GM19099 (cell line): ENCODE measurements at regions not wholly inside any gene's neighbourhood (a gene's known extent, or its start where the extent isn't known, plus 50 kb on each side); places are given as distances from the start of the nearest gene placed in this dataset.

Source experiments
- POLR2A ChIP-seq: IDR thresholded peaks from 3 replicates; pipeline ENCODE4 v1.6.1; 2011; ENCODE audit warnings: low read depth; ENCODE audit not compliant: insufficient read length; ENCODE audit errors: extremely low read depth

DNA sequence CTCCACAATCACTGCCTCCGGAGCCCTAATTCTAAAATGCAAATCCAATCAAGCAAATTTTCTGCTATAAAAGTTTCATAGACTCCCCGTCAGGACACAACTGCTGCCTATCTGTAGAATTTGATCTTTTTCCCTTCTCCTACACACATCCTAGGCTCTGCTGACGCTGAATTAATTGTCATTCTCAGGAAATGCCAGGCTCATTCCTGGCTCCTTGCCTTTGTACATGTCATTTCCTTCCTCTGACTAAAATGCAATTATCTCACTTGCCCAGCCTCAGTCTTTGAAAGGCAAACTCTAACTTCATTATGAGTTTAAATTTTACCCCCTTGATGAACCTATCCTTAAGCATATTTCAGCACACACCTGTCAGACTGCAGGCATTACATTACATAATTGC lies 844.9 kb upstream of the CRIM1 start:
- no peak for TF ChIP-seq POLR2A

DNA sequence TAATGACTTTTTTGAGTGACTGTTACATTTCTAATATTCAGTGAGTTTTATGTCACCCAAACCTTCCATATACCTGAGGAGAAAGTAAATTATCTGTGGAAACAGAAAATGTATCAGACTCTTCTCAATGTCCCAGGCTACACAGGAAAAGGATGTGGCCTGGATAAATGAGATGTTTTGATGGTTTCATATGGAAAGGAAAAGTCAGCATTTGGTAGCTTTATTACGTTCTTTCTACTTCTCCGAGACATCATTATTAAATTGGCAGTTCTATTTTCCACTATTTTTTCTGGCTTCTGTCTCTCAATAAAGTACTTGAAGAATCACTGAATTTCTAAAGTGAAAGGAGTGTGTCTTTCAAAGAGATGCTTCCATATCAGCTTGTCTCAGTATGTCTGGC lies 847.0 kb upstream of the CRIM1 start:
- TF ChIP-seq POLR2A: no peak

DNA sequence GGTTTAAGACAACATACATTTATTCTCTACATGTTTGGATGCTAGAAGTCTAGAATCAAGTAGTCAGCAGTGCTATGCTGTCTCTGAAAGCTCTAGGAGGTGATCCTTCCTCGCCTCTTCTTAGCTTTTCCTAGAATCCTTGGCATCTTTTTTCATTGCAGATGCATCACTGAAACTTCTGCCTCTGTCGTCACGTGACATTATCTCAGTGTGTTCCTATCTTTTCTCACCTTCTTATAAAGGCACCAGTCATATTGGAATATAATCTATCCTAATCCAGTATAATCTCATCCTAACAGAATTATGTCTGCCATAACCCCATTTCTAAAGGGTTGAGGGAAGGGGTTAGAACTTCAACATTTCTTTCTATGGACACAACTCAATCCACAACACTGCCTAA lies 851.2 kb upstream of the CRIM1 start:
- no peak for TF ChIP-seq POLR2A

DNA sequence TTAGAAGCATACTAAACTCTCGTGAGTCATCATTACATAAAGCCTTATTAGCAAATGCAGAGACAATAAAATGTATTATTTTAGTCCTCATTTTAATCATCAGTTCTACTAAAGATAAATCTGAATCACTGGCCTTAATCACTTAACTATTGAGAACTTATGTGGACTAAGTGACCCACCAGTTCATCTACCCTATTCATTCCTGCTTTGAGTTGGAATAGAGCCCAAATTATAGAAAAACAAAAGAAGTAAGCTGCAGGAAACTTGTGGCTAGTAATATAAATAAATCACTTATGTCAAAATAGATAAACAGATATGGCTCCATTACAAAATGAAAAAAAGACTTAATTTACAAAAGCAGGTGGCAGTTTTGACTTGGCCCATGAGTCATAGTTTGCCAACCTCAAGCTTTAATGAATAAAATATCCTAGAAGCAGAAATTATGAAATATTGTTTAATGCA lies 851.8 kb upstream of the CRIM1 start:
- TF ChIP-seq POLR2A: no peak

DNA sequence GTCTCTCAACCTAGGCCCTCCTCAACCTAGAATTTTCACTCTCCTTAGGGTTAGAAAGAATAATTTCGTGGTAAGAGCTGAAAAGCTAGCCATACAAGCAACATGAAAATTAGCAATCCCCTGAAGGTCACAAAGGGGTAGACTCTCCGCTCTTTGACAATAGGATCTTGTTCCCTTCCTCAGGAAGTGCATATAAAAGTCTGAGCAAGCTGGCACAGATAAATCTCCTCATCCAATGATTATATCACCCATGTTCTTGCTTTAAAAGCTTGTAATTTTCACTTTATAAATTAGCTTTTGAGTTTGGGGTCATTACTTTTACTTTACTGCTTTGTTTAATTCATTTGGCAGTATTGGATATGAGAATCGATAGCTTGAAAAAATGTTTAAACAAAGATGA lies 852.3 kb upstream of the CRIM1 start:
- TF ChIP-seq POLR2A: no peak

DNA sequence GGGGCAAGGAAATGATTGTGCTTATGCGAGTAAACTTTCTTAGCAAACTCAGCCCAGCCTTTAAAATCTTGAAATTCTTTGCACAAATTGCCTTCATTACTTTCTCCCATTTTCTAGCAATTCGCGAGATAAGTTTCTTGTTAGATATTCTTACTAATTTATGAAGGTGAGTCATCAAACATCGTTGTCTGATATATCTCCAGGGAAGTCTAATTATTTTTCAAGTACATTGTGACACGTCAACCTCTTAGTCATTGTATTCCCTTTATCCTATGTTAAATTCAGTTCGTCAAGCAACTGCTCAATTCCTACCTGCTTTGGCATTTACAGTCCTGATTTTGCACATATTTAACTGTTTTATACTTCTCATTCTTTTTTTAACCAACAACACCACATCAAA lies 854.5 kb upstream of the CRIM1 start:
- no peak for TF ChIP-seq POLR2A

DNA sequence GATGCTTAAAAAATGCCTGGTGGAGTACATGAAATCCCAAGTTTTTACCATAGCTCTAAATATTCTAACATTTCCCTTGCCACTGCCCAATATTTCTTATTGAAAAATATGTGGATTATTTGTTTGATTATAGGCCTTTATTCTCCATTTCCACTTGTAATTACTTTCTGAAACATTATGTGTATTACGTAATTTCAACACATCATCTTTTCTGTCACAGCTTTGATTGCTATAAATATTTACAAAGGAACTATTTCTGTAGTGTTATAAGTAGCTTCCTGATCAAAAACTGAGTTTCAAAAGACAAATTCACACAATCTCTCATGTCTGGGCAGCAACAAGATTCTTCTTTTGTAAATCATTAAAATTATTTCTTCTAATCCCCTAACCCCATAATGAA lies 859.6 kb upstream of the CRIM1 start:
- TF ChIP-seq POLR2A: no peak

DNA sequence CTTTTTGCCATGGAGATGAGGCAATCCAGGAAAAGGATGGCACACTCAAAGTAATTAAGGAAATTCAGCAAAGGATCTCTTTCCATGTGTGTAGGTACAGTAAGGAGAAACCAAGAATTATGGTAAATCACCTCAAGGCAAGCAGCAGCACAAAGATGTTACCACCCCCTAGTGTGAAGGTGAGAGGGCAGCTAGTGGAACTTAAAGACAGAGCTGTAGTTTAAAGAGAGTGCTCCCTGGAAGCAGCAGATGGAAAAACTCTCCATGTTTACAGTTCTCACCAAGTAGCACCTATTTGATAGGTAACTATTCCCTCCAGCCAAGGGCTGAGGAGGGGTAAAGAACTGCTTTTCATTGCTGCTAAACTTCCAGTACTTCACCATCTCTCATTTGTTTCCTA lies 860.4 kb upstream of the CRIM1 start:
- no peak for TF ChIP-seq POLR2A

DNA sequence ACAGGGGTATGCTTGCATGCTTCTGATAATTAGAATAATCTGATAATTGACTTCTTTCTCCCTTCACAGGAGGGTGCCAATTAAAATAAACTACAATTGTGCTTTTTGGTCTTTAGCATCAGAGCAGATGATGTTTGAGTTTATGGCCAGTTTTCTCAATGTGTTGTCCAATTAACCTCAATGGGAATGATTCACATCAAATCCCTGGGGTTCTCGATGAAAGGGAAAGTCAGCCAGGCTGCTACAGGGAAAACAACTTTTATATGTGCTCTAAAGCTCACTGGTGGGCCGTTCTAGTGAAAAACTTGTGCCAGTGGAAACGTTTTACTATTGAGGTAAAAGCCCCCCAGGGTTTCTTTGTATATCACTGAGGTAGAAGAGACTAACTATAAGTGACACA lies 887.3 kb upstream of the CRIM1 start:
- no peak for TF ChIP-seq POLR2A

DNA sequence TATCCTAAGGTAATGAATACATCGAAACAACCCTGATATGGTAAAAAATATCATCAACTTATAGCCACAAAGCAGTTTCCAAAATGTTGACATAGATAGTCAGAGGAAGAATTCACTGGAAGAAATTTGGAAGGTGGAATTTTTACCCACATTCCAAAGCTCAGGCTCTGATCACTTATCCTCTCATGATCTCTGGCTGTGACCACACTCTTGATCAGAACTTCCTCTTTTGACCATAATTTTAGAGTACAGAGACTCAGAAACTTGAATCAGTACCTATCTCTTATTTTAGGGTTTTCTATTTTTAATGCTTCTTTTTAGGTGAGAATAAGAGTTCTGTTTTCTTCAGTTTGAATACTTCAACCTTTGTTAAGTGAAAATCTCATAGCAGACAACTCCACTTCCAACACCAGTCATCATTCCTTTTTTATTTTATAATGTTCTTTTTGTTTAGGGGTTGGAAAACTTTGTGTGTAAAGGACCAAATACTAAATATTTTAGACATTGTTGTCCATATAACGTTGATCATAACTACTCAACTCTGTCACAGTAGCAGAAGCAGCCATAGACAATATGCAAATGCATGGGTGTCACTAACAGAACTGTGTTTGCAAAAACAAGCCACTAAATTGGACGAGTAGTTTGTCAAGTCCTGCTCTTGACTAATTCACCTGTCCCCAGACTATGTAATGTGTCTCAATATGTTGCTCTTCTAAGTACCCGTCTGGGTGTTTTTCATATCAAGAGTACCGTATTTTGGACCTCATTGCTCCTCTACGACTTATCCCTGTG lies 891.6 kb upstream of the CRIM1 start:
- no peak for TF ChIP-seq POLR2A

DNA sequence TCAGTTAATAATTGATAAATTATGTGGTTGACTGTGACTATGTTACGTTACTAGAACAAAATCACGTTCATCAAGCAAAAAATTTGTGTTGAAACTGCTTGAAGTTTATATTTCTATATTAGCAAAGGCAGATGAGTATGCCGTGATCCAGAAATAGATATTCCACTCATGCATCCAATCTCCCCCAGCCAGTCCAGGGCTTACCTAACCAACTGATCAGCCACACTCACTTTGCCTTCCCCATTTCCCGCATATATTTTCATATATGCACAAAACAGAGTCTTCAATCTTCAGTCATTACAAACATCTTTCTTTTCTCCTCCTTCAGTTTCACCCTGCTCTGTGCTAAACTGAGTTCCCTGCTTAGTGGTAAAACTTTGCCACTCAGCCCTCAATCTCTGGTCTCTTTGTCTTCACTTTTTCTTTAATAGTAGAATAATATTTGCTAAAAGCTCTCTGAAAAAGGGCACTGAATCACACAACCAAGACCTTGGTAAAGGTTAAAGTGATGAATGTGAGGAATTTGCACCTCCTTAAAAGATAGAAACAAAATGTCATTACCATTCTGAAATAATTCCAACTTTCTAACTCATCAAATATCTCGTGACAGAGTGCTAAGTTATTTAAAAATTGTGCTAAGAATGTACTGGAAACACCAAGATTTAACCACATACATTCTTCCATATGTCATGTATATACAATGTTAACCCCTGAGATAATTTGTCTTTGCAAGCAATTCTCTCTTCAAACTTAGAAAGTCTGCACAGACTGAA lies 893.2 kb upstream of the CRIM1 start:
- TF ChIP-seq POLR2A: no peak

DNA sequence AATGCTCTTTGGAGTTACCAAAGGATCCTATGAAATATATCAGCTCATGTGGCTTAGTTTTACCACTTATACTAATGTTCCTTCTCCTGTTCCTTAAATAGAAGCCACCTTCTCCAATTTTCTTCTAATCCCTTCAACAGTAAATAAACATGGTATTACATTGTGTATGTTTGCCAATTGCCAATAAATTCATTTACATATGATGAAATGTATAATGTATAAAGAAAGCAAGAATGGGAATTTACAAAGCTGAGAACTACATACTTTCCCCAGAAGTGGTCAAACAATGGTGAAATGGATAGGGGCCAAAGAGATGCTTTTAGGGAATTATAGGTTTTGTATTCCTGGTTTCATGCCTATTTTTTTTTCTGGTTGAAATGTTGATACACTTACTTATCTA lies 894.2 kb upstream of the CRIM1 start:
- TF ChIP-seq POLR2A: no peak

DNA sequence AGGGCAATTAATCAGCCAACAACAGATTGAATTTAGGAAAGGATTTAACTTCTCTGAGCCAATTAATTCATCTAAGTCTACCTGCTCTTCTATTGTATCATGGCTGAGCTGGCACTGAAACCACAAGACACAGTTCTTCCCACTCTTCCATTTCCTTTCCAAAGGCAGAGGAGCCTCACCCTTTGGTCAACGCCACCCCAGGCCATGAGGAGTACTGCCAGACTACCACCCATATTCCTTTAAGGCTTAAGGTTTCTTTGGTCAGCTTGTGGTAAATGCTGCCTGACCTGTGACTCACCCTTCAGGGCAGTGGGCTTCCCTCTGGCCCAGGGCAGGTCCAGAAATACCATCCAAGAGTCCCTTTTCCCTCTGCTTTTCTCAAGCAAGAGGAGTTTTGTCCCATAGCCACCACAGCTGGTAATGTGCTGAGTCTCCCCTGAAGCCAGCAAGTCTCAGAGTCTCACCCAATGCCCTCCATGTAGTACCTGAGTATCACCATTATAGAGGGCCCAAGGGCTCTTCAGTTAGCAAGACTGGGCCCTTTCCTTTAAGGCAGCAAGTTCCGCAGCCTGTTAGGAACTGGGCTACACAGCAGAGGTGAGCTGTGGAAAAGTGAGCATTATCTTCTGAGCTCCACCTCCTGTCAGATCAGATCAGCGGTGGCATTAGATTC lies 900.5 kb upstream of the CRIM1 start:
- no peak for TF ChIP-seq POLR2A

DNA sequence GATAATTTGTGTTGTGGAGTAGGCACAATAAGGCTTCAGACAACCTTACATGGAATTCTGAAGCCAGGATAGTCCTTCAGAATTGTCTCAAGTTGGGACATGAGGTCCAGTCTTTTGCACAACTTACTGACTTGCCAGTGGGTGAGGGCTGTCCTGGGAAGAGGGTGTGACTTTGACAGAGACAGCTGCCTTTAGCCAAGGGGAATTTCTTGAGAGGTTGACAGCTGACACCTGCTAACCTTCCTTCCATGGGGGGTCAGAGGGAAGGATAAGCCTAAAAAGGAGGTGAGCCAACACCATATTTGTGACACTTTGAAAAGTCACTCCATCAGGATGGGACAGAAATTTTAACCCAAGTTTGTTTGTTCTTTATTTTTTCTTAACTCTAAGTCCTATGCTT lies 907.8 kb upstream of the CRIM1 start:
- no peak for TF ChIP-seq POLR2A

DNA sequence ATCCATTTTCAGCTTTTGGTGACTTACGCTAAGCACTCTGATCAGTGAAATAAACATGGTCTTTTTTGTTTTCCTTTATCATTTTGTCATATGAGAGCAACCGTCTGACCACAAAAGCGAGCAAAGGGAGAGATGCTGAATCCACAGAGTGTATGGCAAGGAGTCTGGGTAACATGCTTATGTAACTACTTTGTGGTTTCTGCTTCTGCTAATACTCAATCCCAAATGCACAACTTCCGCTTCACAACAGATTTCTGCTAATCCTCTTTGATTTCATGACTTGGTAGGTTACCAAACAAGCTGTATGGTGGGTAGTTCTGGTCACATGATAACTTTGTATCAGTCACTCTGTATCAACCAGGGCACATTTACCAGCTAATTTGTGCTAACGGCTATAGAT lies 908.4 kb upstream of the CRIM1 start:
- no peak for TF ChIP-seq POLR2A

DNA sequence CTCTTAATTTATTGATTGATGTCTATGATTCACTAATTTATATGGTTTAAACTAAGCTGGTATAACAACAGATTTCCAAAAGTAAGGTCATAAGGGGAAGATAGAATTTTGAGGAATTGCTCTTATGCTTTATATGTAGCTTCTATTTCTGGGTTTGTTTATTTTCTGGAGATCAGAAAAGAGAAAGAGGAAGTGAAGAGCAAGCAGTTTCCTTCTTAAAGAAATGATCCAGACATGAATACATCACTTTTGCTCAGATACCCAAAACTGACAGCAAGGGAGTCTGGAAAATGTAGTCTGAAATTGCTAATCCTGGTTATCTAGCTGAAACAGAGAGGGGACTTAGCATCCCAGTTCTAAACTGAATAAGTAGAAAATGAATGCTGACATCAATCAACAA lies 912.5 kb upstream of the CRIM1 start:
- TF ChIP-seq POLR2A: no peak
